Mucosa of descending colon (tissue), 3 donors: ENCODE measurements at regions not wholly inside any gene's neighbourhood (a gene's known extent, or its start where the extent isn't known, plus 50 kb on each side); places are given as distances from the start of the nearest gene placed in this dataset.
"Not testable (repeated sequence)": the region's sequence is repeated elsewhere in the genome, so short reads cannot be mapped to it uniquely, and the experiment has no call there.

Experiments
- ATAC-seq: fragments of 200-7000 bp; cut with Tn5 transposase; one replicate; pipeline ENCODE4 v1.9.1; 2020; ENCODE audit warnings: mild to moderate bottlenecking, moderate library complexity
- DNase-seq, 3 donors: peaks; one replicate each; pipeline ENCODE4 v3.0.0-alpha.2; 2020
- H3K36me3 ChIP-seq: fragments of 200-600 bp; one replicate; pipeline ENCODE4 v1.8.0; 2021; ENCODE audit warnings: low read depth, mild to moderate bottlenecking
- H3K4me1 ChIP-seq: fragments of 200-600 bp; one replicate; pipeline ENCODE4 v1.8.0; 2021; ENCODE audit warnings: low read depth, mild to moderate bottlenecking
- H3K4me3 ChIP-seq: fragments of 200-600 bp; one replicate; pipeline ENCODE4 v1.8.0; 2021; ENCODE audit warnings: mild to moderate bottlenecking
- H3K9me3 ChIP-seq: fragments of 200-600 bp; one replicate; pipeline ENCODE4 v1.8.0; 2021; ENCODE audit warnings: mild to moderate bottlenecking
- CTCF ChIP-seq: fragments of 200-600 bp; IDR thresholded peaks from one replicate; pipeline ENCODE4 v1.8.0; 2022; ENCODE audit warnings: antibody characterized with exemption, mild to moderate bottlenecking
- intact Hi-C, 2 donors: fragments of 100-400 bp; cut with DNase I in 1 of 2; cut with micrococcal nuclease in 1 of 2; formaldehyde crosslinking; loops; one replicate each; pipeline versions ENCODE4 v1.11.0 to v1.11.1; 2022; cut with DNase I, micrococcal nuclease
- donor health status: DM: no; HTN: no; CAD: no; lungs with moderate emphysema.
- donor health status: DM: no; HTN: no; CAD: no.
- donor health status: DM: no; HTN: yes; CAD: no.

GRCh38 chr4:121584836-121585235 is 111.9 kb downstream of the ANXA5 start:
- no peak for ATAC-seq
- Histone ChIP-seq H3K36me3 (no peaks in the 10 kb centered on the region), H3K4me1 (no peaks in the 10 kb centered on the region), H3K9me3 (no peaks in the 10 kb centered on the region), H3K4me3 (no peak overlapping the region)
- intact Hi-C loops, result no loop called here
- no peak for TF ChIP-seq CTCF
- no peak for DNase-seq

- intact Hi-C loops, result no loop called here
- H3K4me3 ChIP-seq, result no peak overlapping the region
- no peak for DNase-seq
- no peak for TF ChIP-seq CTCF
- no peak for ATAC-seq
- no peaks in the 10 kb centered on the region for H3K36me3 ChIP-seq
- no peaks in the 10 kb centered on the region for H3K9me3 ChIP-seq
- no peaks in the 10 kb centered on the region for H3K4me1 ChIP-seq
Measured at GRCh38 chr4:121583396-121583795, 113.4 kb downstream of the ANXA5 start.

- intact Hi-C loops, result no loop called here
- no peaks in the 10 kb centered on the region for H3K36me3 ChIP-seq
- H3K4me3 ChIP-seq, result no peak overlapping the region
- no peaks in the 10 kb centered on the region for H3K4me1 ChIP-seq
- ATAC-seq (no peak), DNase-seq (no peak)
- TF ChIP-seq CTCF, result no peak
- H3K9me3 ChIP-seq, result no peaks in the 10 kb centered on the region
Measured at GRCh38 chr4:121582296-121582695, 114.5 kb downstream of the ANXA5 start.

GRCh38 chr4:121575392-121575791 is 121.4 kb downstream of the ANXA5 start:
- H3K9me3 ChIP-seq, H3K36me3 ChIP-seq, H3K4me3 ChIP-seq, ATAC-seq, H3K4me1 ChIP-seq, DNase-seq, intact Hi-C loops: not testable (repeated sequence)

GRCh38 chr4:121574618-121575017 is 122.2 kb downstream of the ANXA5 start:
- no peak for DNase-seq
- no peak for ATAC-seq
- H3K4me1 ChIP-seq, result no peaks in the 10 kb centered on the region
- no peak for TF ChIP-seq CTCF
- H3K36me3 ChIP-seq, result no peaks in the 10 kb centered on the region
- H3K9me3 ChIP-seq, result no peaks in the 10 kb centered on the region
- no peak overlapping the region for H3K4me3 ChIP-seq
- intact Hi-C loops, result no loop called here

GRCh38 chr4:121567748-121568147 is 129.0 kb downstream of the ANXA5 start:
- H3K4me1 ChIP-seq, result no peaks in the 10 kb centered on the region
- TF ChIP-seq CTCF, result no peak
- H3K4me3 ChIP-seq, result no peak overlapping the region
- no peaks in the 10 kb centered on the region for H3K9me3 ChIP-seq
- no peak for ATAC-seq
- intact Hi-C loops, result no loop called here
- H3K36me3 ChIP-seq, result no peaks in the 10 kb centered on the region
- DNase-seq, result no peak
